A172 (cell line): ENCODE measurements at regions not wholly inside any gene's neighbourhood (a gene's known extent, or its start where the extent isn't known, plus 50 kb on each side); places are given as distances from the start of the nearest gene placed in this dataset.
A peak's percentile ranks its signal among the peaks of the same experiment; 100 is the strongest.
"Not testable (repeated sequence)": the region's sequence is repeated elsewhere in the genome, so short reads cannot be mapped to it uniquely, and the experiment has no call there.

Source experiments
- DNase-seq: peaks from one replicate; pipeline ENCODE4 v3.0.0-alpha.2; 2015; ENCODE audit warnings: low spot score

DNA sequence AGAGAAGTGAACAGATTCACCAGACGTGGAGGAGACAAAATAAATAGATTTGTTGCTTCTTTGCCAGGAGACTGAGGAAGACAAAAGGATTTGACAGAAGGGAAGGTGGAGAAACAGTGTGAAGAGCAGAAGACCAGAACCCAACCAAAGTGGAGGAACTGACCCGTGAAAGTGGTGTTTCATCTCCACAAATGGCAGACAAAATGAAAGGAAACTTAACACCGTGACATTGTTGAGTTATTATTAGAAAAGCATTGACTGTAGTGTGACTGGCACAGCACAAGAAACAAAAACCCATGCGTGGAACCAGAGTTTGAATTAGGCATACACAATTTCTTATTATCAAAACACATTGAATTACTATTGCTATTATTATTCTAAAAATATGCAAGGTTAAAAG is 518.1 kb downstream of the TMEM121 start:
- no peak for DNase-seq

DNA sequence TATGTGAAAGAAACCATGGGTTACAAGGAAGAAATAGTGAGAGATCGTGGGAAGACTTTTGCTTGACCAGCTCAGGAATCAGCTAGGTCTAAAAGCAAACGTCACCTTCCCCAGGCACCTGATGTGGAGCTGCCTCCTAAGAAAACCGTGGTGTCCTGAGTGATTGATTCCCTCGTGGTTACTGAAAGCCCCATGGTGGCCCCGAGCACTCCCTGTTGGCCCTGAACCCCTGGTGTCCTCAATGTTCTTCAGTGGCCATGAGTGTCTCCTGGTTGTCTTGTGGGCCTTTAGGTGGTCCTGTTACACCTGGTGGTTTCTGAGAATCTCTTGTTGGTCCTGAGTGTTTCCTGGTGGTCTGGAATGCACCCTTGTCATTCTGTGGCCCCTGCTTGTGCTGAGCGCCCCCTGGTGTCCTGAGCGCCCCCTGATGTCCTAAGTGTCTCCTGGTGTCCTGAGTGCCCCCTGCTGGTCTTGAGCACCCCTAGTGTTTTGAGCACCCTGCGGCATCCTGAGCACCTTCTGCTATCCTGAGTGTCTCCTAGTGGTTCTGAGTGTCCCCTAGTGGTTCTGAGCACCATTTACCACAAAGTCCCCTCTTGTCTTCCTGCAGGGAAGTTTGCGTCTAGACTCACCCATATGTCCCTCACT is 518.7 kb downstream of the TMEM121 start:
- DNase-seq: peak; percentile 11

DNA sequence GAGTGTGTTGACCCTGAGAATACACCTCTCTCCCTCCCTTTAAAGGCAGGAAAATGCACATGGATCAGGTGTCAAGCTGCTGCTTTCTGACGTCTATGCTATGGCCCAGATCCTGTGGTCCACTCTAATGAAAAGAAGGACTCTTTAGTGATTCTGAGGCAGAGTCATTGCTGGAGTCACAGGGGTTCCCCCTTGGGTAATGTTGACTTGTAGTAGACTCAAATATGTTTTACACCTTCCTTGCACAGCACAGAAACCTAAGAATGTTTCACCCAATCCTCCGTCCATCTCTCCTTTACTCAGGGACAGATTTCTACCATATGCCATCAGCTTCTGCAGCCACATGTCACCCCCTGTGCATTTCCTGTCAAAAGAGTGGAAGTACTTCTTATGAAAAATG is 525.4 kb downstream of the TMEM121 start:
- no peak for DNase-seq

- no peak for DNase-seq
Measured at GRCh38 chr14:106055289-106055688, 528.9 kb downstream of the TMEM121 start.

DNA sequence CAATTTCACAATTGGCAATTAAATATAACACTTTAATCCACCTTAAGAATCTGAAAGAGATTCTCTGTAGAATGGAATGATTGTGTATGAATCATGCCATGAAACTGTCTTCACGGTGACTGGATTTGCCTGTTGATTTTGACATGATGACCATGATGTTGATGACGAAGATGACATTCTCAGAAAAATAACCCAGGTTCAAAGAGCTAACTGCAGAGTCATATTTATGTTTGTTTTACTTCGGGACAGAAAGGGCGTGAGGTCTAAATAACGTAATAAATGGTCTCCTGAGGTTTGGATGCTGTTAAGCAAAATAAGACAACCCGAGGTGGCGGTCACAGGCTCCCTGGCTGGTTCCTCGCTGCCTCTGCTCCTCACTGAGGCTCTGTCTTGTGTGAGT is 532.0 kb downstream of the TMEM121 start:
- no peak for DNase-seq

DNA sequence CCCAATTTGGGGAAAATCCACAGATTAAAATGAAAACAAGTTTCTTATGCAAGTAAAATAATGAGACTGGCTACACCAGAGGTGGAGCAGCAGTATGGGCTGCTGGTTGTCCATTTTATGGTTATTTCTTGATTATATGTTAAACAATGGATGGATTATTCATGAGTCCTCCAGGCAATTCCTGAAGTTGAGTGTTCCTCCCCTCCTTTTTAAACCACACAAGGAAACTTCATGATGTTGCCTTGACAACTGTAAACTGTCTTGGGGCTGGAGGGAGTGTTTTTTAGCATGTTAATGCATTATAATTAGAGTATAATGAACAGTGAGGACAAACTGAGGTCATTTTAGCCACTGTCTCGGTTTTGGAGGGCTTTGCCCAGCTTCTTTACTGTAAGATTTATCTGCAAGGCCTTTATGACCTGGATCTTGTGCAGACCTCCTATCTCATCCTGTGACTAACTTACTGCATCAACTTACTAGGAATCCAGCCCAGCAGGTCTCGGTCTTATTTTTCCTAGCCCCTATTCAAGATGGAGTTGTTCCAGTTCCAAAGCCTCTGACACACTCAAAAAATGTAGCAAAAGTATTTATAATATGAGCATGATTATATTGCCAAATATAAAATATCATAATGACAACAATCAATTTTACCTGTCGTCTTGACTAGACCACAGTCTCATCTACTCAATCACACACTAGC is 534.0 kb downstream of the TMEM121 start:
- DNase-seq: no peak

DNA sequence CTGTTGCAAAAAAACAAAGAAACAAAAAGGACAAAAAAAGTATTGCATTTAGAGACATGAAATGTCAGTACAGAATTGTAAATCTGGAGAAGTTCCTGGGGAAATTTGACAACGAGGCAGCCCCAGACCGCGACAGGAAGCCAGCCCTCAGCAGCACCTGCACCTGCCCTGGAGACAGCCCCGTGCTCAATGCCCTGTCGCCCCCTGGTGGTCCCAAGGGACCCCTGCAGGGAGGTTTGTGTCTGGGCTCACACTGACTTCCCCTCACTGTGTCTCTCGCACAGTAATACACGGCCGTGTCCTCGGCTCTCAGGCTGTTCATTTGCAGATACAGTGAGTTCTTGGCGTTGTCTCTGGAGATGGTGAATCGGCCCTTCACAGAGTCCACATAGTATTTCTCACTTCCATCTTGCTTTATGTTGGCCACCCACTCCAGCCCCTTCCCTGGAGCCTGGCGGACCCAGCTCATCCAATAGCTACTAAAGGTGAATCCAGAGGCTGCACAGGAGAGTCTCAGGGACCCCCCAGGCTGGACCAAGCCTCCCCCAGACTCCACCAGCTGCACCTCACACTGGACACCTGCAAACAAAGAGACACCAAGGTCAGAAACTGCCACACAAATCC is 535.6 kb downstream of the TMEM121 start:
- not testable (repeated sequence) for DNase-seq

DNA sequence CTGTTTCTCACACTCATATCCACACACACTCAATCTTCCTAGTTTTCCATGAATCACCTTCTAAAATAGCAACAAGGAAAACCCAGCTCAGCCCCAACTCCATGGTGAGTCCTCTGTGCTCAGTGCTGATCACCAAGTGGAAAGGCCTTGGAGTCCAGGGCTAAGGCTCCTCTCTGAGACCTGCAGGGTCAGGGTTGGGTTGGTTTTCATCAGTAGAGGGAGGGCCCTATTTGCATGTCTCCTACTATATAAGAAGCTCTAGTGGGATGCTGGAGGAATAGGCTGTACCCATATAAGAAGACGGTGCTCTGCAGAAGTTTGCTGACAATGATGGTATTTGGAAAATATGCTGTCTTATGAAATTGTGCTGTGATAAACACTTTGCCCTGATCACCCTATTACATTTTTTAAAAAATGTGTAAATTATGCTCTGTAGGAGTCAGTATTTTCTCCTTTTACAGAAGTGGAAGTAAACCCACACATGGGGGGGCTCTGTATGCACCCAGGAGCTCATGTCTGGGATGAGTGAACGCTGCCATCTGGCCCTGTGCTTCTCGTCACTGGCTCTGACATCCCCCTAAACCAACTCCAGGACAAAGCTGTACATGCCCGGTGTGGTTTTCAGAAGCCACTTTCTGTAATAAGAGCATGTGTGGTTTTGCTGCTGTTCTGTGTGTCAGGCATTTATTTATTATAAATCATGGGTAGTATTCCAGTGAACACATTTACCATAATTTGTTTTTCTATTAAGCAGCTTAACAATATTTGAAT is 536.3 kb downstream of the TMEM121 start:
- no peak for DNase-seq

DNA sequence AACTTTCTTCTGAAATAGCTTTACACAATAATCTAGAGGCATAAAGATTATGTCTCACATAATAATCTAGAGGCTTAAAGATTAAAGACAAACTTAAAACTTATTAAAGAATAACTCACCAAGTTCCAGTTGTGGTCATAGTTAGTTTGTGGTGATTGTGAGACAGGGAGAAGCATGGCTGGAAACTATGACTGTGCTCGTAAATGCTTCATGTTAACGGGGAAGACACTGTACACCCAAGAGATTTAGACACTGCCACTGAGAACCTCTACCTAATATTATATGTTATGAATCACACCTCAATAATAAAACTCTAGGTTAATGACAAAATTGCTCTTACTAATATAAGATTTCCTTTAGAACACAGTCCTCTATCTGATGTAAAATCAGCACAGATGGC is 541.6 kb downstream of the TMEM121 start:
- no peak for DNase-seq

- DNase-seq: no peak
Measured at GRCh38 chr14:106069804-106070625, 543.6 kb downstream of the TMEM121 start.

GRCh38 chr14:106080922-106081321 is 554.5 kb downstream of the TMEM121 start:
- no peak for DNase-seq

DNA sequence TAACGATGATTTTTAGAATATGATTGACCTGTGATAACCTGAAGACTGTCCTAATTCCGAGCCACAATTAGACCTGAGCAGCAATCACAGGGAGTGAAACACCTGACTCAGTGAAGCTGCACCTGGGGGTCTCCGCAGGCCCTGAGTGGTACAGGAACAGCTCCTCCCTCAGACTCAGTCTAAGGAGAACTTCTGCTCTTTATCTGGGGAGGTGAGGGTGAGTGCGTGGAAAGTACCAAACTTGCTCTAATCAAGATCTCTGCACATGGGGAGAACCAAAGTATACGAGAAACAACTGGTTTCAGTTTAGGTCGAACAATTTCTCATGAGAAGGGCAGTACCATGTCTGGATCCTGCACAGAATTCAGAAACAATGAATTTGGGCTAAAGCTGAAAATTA is 555.3 kb downstream of the TMEM121 start:
- DNase-seq: not testable (repeated sequence)

- DNase-seq: peak; percentile 4
Measured at GRCh38 chr14:106083082-106083481, 556.7 kb downstream of the TMEM121 start.

- no peak for DNase-seq
Measured at GRCh38 chr14:106087837-106088236, 561.5 kb downstream of the TMEM121 start.

- not testable (repeated sequence) for DNase-seq
Measured at GRCh38 chr14:106088860-106089259, 562.5 kb downstream of the TMEM121 start.

GRCh38 chr14:106094654-106095189 is 568.3 kb downstream of the TMEM121 start:
- peak; percentile 26 for DNase-seq

GRCh38 chr14:106107703-106108102 is 581.3 kb downstream of the TMEM121 start:
- DNase-seq: no peak

DNA sequence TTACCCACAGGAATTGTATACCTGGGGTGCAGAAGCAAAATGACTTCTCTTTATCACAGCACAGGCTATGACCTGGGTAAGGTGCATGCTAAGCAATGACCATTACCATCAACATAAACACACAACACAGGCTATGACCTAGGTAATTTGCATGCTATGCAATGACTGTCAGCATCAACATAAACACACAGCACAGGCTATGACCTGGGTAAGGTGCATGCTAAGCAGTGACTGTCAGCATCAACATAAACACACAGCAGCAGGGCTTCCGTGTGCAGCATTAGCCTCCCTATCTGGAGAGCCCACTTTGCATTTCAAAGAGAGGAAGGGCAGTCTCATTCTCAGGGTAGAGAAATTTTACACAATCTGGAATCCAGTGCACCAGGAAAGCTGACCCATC is 583.0 kb downstream of the TMEM121 start:
- DNase-seq: no peak

DNA sequence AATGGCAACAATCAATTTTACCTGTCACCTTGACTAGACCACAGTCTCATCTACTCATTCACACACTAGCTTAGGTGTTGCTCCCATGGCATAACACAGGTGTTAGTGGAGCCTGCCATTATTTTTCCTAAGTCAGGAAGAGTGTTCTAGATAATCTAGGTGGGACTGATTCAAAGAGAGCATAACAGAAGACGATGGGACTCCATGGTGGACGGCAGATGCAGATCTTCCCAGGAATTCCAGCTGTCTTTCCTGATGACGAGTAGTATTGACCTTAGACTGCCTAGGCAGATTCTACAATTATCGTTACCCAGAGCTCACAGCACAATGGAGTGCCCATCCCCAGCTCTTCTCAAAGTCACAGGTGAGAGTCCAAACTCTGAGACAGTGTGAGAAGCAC is 589.0 kb downstream of the TMEM121 start:
- no peak for DNase-seq

DNA sequence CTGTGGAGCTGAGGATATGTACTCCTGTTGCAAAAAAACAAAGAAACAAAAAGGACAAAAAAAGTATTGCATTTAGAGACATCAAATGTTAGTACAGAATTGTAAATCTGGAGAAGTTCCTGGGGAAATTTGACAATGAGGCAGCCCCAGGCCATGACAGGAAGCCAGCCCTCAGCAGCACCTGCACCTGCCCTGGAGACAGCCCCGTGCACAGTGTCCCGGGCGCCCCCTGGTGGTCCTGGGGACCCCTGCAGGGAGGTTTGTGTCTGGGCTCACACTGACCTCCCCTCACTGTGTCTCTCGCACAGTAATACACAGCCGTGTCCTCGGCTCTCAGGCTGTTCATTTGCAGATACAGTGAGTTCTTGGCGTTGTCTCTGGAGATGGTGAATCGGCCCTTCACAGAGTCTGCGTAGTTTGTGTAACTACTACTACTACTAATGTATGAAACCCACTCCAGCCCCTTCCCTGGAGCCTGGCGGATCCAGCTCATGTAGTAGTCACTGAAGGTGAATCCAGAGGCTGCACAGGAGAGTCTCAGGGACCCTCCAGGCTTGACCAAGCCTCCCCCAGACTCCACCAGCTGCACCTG is 590.1 kb downstream of the TMEM121 start:
- DNase-seq: not testable (repeated sequence)

DNA sequence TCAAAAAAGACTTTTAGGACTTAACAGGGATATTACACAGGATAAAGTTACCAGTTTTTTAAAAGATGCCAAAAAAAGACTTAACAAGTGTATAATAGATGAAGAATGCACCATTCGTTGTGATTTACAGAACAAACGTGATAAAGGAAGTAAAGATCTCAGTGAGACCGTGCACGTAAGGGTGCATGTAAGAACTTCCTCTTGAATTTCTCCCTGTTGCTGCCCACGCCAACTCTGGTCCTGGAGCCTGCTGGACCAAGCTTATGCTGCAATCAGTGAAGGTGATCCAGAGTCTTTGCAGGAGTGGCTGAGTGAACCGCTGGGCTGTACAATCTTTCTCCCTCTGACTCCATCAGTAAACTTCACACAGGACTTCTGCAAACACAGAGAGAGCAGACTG is 593.7 kb downstream of the TMEM121 start:
- no peak for DNase-seq
